Lung (tissue), 11 donors: ENCODE measurements at regions not wholly inside any gene's neighbourhood (a gene's known extent, or its start where the extent isn't known, plus 50 kb on each side); places are given as distances from the start of the nearest gene placed in this dataset.

Source experiments
- ATAC-seq: fragments of 200-7000 bp; cut with Tn5 transposase; one replicate; pipeline ENCODE4 v1.9.1; 2020; ENCODE audit warnings: moderate number of reproducible peaks; ENCODE audit not compliant: insufficient read depth, low FRiP score
- DNase-seq, 3 donors: peaks; one replicate each; pipeline ENCODE4 v3.0.0-alpha.2; 2013 to 2017
- H3K27ac ChIP-seq, 2 donors: one replicate each; pipeline ENCODE4 v1.5.1; 2013; ENCODE audit warnings: mild to moderate bottlenecking in 2 of 2, moderate library complexity in 2 of 2, control low read depth in 1 of 2, inconsistent platforms in 1 of 2, low read depth in 1 of 2, low read length in 1 of 2
- H3K27me3 ChIP-seq, 3 donors: one replicate each; pipeline ENCODE4 v1.5.1; 2013; ENCODE audit warnings: low read length in 2 of 3; ENCODE audit not compliant: control insufficient read depth in 3 of 3, insufficient read depth in 3 of 3
- H3K36me3 ChIP-seq, 4 donors: one replicate each; pipeline ENCODE4 v1.5.1; 2013; ENCODE audit warnings: low read length in 4 of 4, mild to moderate bottlenecking in 1 of 4, moderate library complexity in 1 of 4; ENCODE audit not compliant: control insufficient read depth in 4 of 4, insufficient read depth in 4 of 4
- H3K4me1 ChIP-seq, 5 donors: one replicate each; pipeline ENCODE4 v1.5.1; 2013; ENCODE audit warnings: low read length in 5 of 5, mild to moderate bottlenecking in 2 of 5, moderate library complexity in 1 of 5; ENCODE audit not compliant: control insufficient read depth in 5 of 5, insufficient read depth in 5 of 5
- H3K4me3 ChIP-seq: one replicate; pipeline ENCODE4 v1.5.1; 2013; ENCODE audit warnings: mild to moderate bottlenecking, control low read depth, moderate library complexity
- H3K9ac ChIP-seq, 2 donors: one replicate each; pipeline ENCODE4 v1.5.1; 2013; ENCODE audit warnings: low read length in 2 of 2, control low read depth in 1 of 2; ENCODE audit not compliant: insufficient read depth in 1 of 2
- H3K9me3 ChIP-seq, 4 donors: one replicate each; pipeline ENCODE4 v1.5.1; 2013; ENCODE audit warnings: low read length in 3 of 4, mild to moderate bottlenecking in 1 of 4, moderate library complexity in 1 of 4; ENCODE audit not compliant: control insufficient read depth in 4 of 4, insufficient read depth in 3 of 4
- CTCF ChIP-seq: IDR thresholded peaks from 2 replicates; pipeline ENCODE4 v1.5.1; 2012; ENCODE audit warnings: mild to moderate bottlenecking; ENCODE audit errors: control extremely low read depth, extremely low read depth
- WGBS, 2 donors: extraction: QIAGEN DNeasy Blood & Tissue Kit; methylation state at CpG; one replicate each; pipeline ENCODE4 v1.1.7; 2013; 5-methylcytosine and 5-hydroxymethylcytosine counted together
- donor health status: control.
- donor health status: control.
- donor health status: Bipolar disorder and iron deficiency.
- donor health status: healthy.
- donor health status: DM: yes; HTN: yes; CAD: no.

- Histone ChIP-seq H3K36me3 (no peaks in the 10 kb centered on the region), H3K9ac (no peak overlapping the region), H3K27me3 (no peaks in the 10 kb centered on the region), H3K4me1 (peaks cover 1 to 55% (median 7%) of the 10 kb centered on the region in 5 donors), H3K9me3 (no peaks in the 10 kb centered on the region), H3K4me3 (no peak overlapping the region), H3K27ac (no peak overlapping the region)
- ATAC-seq (no peak), DNase-seq (peak in 2 of 3 donors; percentile 73 to 79)
- 82 to 87% methylated on average over 8 of the region's 8 CpGs for WGBS, 2 donors
- TF ChIP-seq CTCF: no peak
Measured at GRCh38 chr2:105600949-105601794, 143.5 kb upstream of the NCK2 start.

GRCh38 chr2:105600602-105600948, 144.1 kb upstream of the NCK2 start:
- DNase-seq (no peak), ATAC-seq (no peak)
- Histone ChIP-seq H3K36me3 (no peaks in the 10 kb centered on the region), H3K9me3 (no peaks in the 10 kb centered on the region), H3K4me1 (peaks cover 1 to 55% (median 7%) of the 10 kb centered on the region in 5 donors), H3K4me3 (no peak overlapping the region), H3K27me3 (no peaks in the 10 kb centered on the region), H3K9ac (no peak overlapping the region), H3K27ac (no peak overlapping the region)
- 70 to 90% methylated on average over 6 of the region's 6 CpGs for WGBS, 2 donors
- no peak for TF ChIP-seq CTCF

GRCh38 chr2:105600037-105600442, 144.7 kb upstream of the NCK2 start:
- WGBS, 2 donors: 84 to 95% methylated on average over 9 of the region's 9 CpGs
- no peak for ATAC-seq
- peaks cover 1 to 52% (median 7%) of the 10 kb centered on the region in 5 donors for H3K4me1 ChIP-seq
- no peaks in the 10 kb centered on the region for H3K9me3 ChIP-seq
- no peak overlapping the region for H3K4me3 ChIP-seq
- no peak overlapping the region for H3K27ac ChIP-seq
- no peak overlapping the region for H3K9ac ChIP-seq
- no peak for TF ChIP-seq CTCF
- DNase-seq: no peak
- H3K27me3 ChIP-seq: no peaks in the 10 kb centered on the region
- no peaks in the 10 kb centered on the region for H3K36me3 ChIP-seq
